Epithelial cell of prostate (primary cell): ENCODE measurements at regions not wholly inside any gene's neighbourhood (a gene's known extent, or its start where the extent isn't known, plus 50 kb on each side); places are given as distances from the start of the nearest gene placed in this dataset.
"Not testable (repeated sequence)": the region's sequence is repeated elsewhere in the genome, so short reads cannot be mapped to it uniquely, and the experiment has no call there.

Experiments
- DNase-seq: peaks from one replicate; pipeline ENCODE4 v3.0.0-alpha.2; 2011; ENCODE audit warnings: low read depth, low spot score
- H3K27ac ChIP-seq: fragments of 450-650 bp; 2 replicates; pipeline ENCODE4 v1.5.1; 2017; ENCODE audit warnings: mild to moderate bottlenecking

DNA sequence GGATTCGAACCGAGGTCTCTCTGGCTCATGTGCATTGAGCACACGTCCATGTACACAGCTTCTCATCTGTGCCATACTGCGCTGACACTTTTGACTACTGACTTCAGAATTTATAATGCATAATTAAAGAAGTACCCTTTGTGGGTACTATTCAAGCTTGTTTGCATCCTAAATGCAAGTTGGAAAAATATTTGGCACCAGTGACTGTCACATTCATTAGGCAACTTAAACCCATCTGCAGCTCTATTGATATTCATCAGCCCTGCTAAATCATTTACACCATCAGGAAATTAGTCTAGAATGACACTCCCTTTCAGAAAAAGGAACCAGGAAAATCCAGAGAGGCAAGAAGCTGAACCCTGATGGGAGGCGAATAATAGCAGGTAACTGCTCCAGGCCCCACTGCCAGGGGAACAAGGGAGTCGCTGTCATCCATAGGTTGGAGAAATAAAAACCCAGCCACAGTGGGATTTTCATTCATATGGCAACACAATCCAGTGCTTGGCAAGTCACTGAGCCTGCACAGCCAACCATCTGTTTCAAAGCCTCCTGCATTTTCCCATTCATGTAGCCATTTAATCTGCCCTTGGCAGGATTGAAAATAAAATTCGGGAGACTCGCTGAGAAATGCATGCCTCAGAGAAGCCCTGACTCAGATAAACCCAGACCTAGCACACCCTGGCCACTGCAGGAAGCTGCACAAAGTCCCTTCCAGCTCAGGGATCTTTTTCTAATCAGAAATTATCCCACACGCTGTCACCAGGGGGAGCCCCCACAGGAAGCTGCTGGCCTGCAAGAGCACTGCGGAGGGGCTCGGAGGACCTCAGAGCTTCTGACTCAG lies 103.0 kb upstream of the VEPH1 start:
- DNase-seq, result no peak
- H3K27ac ChIP-seq, result no peak overlapping the region

DNA sequence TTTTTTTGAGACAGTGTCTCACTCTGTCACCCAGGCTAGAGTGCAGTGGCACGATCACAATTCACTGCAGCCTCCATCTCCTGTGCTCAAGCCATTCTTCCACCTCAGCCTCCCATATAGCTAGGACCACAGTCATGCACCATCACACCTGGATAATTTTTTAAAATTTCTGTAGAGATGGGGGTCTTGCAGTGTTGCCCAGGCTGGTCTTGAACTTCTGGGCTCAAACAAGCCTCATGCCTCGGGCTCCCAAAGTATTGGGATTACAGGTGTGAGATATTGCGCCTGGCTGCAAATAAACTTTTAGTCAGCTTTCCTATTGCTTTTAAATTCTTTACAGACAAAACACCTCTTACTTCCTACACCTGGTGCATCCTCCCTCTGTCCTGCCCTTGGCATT lies 102.1 kb upstream of the VEPH1 start:
- H3K27ac ChIP-seq, result no peak overlapping the region
- DNase-seq, result no peak

DNA sequence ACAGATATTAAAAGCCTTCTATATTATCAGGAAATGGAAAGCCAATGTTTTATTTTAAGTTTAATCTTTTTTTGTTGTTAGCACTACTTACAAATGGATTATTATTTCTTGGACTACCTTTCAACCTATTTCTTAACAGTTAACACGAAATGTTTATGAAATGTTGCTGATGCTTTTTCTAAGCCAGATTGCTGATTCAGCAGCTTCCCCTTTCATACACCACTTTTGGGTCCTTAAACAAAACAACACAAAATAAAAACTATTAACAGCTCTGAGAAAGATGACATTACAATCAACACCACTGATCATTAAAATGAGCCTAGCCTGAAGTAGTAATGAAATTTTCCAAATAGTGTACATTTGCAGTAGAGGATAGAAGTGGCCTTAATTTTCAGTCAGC lies 99.2 kb upstream of the VEPH1 start:
- H3K27ac ChIP-seq, result no peak overlapping the region
- no peak for DNase-seq

DNA sequence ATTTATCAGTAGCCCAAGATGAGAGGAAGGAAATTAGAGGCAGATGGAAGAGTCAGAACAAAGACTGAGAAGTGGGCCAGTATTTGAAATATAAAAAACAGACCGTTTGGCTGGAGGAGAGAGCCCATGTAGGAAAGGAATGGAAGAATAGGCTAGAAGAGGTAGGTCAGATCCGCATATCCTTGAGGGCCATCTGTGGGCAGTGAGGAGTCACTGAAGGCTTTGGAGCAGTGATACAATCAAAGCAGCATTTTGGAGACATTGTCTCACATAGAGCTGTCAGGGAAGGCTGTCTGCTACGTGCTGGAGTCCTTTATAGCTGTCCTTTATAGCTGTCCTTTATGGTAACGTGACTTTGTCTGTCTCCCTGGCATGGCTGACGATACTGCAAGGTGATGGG lies 92.0 kb upstream of the VEPH1 start:
- no peak overlapping the region for H3K27ac ChIP-seq
- no peak for DNase-seq

DNA sequence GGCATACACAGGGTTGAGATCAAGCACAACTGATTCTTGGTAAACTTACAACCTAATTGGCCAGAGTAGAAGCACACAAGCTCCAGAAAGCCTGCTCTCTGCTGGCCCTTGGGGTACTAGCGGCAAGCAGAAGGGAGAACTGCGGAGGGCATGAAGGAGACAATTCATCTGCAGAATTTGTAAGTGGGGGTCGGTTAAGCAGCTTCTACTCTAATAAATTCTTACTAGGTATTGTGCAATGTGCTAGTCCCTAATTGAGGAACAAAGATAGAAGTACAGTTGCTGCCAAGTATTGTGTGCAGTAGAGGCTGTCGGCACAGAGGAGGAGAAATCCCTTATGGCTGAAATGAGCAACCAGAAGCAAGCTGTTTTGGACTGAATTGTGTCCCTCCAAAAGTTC lies 91.2 kb upstream of the VEPH1 start:
- DNase-seq, result no peak

DNA sequence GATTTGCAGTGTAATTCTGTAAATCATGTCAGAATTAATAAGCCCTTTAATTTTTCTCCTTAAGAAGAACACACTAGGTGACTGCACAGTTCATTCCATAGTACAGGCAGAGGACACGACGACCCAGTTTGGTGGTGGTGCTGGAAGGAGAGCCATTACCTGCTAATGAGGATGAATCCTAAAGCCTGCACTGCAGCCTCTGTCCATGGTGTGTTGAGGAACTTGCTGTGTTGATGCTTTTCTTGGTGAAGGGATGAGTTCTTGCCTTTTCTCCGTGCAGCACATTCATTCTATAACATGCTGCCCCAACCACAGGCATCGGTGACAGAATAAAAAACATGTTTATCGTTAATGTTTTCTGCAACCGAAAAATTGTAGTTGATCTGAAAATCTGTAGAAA lies 89.6 kb upstream of the VEPH1 start:
- no peak overlapping the region for H3K27ac ChIP-seq
- no peak for DNase-seq

More for the DNA sequence above, 91.2 kb upstream of the VEPH1 start:
- no peak overlapping the region for H3K27ac ChIP-seq

DNA sequence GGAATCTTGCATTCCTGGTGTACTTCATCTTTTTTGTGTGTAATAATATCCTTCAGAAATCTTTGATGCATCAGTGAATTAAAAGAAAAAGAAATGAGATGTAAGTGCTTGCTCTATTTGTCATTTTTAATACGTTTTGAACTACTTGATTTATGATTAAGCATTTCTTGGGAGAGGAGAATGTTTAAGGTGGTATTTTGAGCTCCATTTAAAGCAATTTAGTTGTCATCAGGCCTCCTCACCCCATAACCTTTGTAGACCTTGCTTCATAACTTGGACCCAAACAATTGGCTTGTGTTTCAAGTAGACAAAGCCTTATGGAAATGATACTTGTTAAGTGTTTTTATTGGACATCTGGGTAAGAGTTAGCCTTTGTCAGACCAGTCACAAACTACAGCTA lies 87.1 kb upstream of the VEPH1 start:
- no peak overlapping the region for H3K27ac ChIP-seq
- DNase-seq, result no peak

DNA sequence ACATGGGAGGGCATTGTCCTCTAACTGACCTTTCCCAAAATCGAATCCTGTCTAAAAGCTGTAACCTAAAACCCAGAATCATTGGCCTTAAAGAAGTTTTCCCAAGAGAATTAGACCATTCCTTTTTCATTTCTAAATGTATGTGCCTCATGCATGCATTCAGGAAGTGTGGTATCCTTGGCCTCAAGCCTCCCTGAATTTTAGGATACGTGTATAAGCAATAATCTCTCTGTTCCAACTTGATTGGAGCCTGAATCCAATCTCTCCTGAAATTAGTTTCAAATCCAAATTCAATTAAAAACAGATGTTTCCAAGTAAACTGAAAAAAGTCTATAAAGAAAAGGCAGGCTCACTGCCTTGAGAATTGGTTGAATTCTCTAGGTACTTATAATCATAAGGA lies 86.0 kb upstream of the VEPH1 start:
- no peak for DNase-seq
- no peak overlapping the region for H3K27ac ChIP-seq

DNA sequence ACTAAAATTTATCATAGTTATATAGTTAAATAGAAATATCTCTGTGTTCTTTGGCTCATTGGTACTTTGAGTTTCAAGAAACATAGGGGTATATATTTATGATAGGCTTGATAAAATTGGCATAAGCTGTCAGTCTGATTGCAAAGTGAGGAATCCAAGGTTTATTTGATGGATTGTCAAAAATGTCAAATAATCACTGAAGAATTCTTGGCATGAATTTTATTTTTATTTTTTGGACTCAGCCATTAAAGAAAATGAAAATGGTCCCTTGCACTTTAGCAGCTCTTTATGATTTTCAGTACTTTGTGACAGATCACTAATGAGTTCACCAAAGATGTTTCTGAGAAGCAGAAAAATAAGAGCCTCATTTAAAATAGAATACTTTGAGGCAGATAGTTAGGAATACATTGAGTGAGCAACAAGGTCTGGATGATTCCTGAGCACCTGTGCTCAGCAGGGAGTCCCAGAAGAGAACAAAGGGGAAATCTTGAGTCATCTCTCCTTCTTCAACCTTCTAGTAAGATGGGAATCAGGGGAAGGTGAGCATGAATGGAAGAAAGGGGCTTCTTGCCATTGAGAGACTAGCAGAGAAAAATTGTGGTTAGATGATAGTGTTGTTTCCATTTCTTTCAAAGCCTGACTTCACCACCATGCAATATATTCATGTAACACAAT lies 85.3 kb upstream of the VEPH1 start:
- no peak for DNase-seq
- H3K27ac ChIP-seq, result no peak overlapping the region

DNA sequence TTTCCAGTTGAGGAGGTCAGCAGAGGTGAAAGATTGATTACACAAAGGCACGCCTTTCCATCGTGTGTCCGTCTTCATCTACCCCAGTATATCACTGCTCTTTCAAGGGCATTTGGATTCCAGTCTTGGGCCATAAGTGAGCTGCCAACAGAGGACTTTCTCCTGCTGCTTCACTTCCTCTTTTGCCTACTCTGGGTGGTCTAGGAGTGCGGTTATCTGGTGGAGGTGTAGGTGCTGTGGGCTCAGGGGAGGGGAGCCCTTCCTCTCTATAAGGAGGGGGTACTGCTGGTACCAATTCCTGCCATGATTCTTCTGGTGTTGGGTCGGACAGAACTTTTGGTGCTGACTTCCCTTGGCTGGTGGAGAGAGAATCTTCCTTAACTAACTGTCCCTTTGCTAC lies 83.1 kb upstream of the VEPH1 start:
- no peak overlapping the region for H3K27ac ChIP-seq
- DNase-seq, result no peak

DNA sequence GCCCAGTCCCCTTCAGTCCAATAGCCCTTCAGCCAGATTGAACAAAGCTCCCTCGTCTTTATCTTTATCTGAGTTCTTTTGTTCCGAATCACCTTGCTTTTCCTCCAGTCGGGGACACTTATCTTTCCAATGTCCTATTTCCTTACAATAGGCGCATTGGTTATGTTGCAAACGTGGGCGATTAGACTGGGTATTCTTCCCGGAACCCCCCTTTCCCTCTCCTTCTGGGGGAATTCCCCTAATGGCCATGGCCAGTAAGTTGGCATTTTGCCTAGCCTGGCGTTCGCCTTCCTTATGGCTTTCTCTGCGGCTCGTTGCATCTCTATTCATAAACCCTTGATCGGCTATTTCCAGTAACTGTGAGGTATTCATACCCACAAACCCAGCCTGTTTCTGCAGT lies 82.2 kb upstream of the VEPH1 start:
- no peak for DNase-seq

DNA sequence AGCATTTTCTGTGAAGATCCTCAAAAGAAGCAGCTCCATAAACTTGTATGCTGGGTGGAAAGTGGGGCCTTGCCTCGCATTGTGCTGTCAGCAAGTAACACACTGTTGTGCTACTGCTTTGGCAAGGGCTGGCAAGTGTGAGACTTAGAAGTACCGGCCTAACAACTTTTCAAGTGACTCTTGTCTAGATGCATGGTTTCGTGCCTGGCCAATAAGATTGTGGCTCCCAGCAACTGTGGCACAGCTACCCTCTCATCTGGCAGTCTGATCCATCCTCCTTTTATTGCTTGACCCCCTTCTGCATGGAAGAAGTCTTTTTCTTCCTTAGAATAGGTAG lies 79.4 kb upstream of the VEPH1 start:
- no peak for DNase-seq
- H3K27ac ChIP-seq, result no peak overlapping the region

More for the DNA sequence above, 82.2 kb upstream of the VEPH1 start:
- H3K27ac ChIP-seq, result no peak overlapping the region

DNA sequence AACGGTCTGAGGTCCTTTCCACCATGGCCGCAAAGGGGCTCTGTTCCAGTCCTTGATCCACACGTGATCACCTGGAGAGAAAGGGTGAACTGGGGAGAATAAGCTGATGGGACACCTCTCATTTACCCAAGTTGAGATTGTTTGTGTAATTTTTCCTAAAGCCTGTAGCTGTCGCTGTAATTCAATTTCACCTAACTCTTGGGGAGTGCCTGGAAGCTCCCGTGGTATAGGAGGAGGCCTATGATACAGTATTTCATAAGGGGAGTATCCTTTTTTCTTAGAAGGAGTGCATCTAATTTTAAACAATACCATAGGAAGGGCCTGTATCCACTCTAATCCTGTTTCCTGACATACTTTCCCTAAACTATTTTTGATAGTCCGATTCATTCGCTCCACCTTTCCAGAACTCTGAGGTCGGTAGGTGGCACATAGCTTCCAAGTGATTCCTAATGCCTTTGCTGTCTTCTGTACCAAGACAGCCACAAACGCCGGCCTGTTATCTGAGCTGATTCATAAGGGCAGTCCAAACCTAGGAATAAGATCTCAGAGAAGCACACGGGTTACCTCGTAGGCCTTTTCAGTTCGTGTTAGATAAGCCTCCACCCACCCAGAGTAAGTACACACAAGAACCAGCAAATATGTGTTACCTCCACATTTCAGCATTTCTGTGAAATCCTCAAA lies 78.9 kb upstream of the VEPH1 start:
- DNase-seq, H3K27ac ChIP-seq: not testable (repeated sequence)

DNA sequence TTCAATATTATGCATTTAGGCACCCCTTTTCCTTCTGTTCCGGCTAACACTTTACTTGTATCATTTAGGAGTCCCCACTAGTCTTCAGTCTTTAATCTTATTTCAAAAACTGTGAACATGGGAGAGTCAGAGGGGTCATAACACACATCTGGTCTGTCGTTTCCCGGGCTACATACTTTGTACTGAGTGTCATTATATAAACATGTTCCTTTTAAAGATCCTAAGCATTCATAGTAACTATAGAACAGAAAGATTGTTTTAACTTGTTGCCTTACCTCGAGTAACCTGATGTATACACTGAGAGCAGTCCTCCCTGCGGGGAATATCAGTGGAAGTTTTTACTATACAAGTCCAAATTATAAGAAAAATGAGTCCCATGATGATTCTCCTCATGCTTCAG lies 78.2 kb upstream of the VEPH1 start:
- H3K27ac ChIP-seq, result no peak overlapping the region
- no peak for DNase-seq

DNA sequence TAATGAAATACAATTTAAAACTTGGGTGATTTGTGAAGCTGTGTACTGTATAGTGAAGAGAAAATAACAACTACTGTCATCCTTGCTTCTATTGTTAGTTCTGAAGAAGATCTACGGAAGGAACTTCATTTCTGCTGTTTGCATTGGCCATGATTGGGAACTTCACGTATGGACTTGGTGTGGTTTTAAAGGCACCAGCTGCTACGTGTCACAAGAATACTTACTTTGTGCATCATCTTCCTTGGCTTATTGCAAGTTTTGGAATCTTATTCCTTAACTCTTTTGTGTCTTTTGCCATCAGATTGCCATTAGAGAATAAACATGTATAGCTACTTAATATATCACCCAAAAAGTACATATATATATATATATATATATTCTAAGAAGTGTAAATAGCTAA lies 75.0 kb upstream of the VEPH1 start:
- no peak overlapping the region for H3K27ac ChIP-seq
- no peak for DNase-seq

DNA sequence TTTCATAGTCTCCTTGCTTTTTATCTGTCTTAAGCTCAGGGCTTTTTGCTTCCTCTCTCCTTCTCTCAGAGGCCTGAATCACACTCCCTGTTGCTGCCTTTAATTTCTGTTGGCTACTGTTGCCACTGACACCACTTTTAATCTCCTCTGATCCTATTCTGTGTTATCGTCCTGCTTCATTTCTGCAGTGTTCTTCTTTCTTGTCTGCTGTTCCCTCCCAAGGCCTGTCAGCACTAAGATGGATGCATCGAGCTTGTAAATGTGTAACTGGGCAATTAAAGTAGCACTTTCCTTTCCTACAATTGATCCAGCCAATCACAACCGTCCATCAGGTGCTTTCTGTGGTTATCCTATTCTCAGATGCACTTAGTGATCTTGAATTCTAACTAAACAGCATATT lies 71.3 kb upstream of the VEPH1 start:
- no peak overlapping the region for H3K27ac ChIP-seq

DNA sequence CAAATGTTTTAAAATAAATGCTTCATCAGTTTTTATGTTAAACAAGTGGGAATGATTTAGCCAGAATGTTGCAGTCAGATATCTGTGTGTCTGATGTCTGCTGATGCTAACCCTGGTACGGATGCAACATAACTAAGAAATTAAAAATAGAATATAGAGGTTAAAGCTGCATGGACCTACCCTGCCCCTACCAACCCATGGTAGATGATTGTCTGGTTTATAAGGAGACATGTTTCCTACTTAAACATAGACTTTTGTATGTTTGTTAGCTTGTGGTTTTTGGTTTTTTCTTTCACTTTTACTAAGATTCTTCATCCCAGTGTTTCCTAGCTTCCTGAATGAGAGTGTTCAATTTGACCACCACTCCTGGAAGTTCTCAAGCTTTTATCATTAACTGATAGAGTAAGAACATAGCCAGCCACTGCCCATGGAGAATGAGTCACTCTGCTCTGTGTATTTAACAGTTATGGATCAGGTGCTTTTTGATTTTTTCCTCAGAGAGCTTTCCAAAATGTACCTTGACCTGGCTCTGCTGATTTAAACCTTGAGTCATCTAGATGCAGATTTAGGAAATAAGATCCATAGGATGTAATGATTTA lies 70.7 kb upstream of the VEPH1 start:
- H3K27ac ChIP-seq, result no peak overlapping the region

More for the DNA sequence above, 71.3 kb upstream of the VEPH1 start:
- no peak for DNase-seq

DNA sequence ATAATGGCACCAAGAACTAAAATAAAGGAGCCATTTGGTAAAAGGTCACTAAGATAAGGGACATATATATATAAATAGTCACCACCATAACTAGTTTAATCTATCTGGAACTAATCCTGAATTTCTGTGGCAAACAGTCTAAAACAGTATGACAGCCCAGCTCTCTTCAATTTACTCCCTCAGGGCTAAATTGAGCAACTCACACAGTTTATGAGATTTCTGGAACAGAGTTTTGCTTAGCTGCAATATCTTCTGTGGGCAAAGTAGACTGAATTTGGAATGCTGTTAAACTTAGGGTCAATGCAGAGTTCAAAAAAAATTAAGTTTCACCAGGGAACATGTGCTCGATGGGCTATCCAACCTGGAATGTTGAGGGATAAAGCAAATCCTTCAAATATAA lies 70.1 kb upstream of the VEPH1 start:
- no peak for DNase-seq
- H3K27ac ChIP-seq, result no peak overlapping the region

More for the DNA sequence above, 70.7 kb upstream of the VEPH1 start:
- DNase-seq, result no peak

DNA sequence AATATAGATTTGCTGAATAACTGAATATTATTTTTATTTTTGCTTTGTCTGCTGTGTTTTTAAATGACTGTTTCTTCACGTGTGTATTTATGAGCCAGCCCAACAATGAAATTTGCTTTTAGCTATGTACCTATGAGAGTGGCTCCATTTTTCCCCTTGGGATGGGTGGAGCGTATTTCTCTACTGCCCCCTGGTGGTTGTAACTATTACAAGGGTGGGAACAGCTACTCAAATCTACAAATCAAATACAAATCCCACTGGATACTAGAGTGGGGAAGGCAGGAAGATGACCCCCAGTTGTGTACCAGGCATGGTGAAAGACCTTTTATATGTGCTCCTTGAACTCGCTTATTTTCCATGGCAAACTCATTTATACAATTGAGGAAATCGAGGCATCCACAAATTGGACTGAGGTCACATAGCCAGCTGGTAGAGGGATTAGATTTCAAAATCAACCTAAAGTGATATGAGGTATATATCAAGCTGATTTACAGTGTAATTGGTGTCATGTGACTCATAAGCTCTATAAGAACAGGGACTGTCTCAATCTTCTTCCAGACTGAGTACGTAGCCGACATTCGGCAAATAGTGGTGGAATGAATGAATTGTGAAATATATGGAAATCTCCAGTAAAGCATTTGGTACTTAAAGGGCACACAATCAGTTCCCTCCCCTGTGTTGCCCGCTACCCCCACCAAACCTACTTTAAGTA lies 69.5 kb upstream of the VEPH1 start:
- H3K27ac ChIP-seq, result no peak overlapping the region
- no peak for DNase-seq

DNA sequence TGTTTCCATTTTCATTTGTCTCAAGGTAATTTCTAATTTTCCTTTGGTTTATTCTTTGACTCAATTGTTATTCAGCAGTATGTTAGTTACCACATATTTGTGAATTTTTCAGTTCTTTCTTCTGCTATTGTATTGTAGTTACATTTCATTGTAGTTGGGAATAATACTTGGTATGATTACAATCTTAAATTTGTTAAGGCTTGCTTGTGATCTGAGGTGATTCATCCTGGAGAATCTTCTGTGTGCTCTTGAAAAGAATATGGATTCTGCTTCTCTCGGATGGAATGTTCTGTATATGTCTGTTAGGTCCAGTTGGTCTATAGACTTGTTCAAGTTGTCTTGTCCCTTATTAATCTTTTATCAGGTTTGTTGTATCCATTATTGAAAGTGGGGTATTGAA lies 63.4 kb upstream of the VEPH1 start:
- no peak overlapping the region for H3K27ac ChIP-seq
- DNase-seq, result no peak
